ENCODE measurements at regions not wholly inside any gene's neighbourhood (a gene's known extent, or its start where the extent isn't known, plus 50 kb on each side); places are given as distances from the start of the nearest gene placed in this dataset.

DNA sequence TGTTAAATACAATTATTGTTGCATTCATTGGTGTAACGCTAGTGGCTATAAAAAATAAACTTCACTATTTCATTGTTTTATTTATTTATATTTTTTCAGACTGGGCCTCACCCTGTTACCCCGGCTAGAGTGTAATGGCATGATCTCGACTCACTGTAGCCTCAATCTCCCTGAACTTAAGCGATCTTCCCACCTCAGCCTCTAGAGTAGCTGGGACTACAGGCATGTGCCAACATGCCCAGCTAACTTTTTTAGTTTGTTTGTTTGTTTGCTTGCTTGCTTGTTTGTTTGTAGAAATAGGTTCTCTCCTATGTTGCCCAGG lies 387.4 kb upstream of the PTBP2 start:
- TF ChIP-seq, protein P1, sequence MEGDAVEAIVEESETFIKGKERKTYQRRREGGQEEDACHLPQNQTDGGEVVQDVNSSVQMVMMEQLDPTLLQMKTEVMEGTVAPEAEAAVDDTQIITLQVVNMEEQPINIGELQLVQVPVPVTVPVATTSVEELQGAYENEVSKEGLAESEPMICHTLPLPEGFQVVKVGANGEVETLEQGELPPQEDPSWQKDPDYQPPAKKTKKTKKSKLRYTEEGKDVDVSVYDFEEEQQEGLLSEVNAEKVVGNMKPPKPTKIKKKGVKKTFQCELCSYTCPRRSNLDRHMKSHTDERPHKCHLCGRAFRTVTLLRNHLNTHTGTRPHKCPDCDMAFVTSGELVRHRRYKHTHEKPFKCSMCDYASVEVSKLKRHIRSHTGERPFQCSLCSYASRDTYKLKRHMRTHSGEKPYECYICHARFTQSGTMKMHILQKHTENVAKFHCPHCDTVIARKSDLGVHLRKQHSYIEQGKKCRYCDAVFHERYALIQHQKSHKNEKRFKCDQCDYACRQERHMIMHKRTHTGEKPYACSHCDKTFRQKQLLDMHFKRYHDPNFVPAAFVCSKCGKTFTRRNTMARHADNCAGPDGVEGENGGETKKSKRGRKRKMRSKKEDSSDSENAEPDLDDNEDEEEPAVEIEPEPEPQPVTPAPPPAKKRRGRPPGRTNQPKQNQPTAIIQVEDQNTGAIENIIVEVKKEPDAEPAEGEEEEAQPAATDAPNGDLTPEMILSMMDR (IDR thresholded peaks at IDR 0.05 in 4 of 5, conservative IDR thresholded peaks at IDR 0.05 in 1 of 5), result no peak
- TF ChIP-seq POLR2A (IDR thresholded peaks at IDR 0.05), result no peak

Data from gastrocnemius medialis (tissue), 4 donors.